Smooth muscle cell (in vitro differentiated cells): ENCODE measurements at regions not wholly inside any gene's neighbourhood (a gene's known extent, or its start where the extent isn't known, plus 50 kb on each side); places are given as distances from the start of the nearest gene placed in this dataset.

Experiments
- DNase-seq: peaks from one replicate; lab custom pipeline; 2025; ENCODE audit not compliant: unreplicated experiment; lab: John Stamatoyannopoulos, UW
- H2AFZ ChIP-seq: fragments of 200-600 bp; sonication (generic); 2 replicates; pipeline ENCODE4 v1.6.0; 2016; ENCODE audit warnings: antibody characterized with exemption, low read depth, mild to moderate bottlenecking
- H3F3A ChIP-seq: fragments of 200-600 bp; sonication (generic); 2 replicates; pipeline ENCODE4 v1.6.0; 2017; ENCODE audit warnings: antibody characterized with exemption, low read depth
- H3K27ac ChIP-seq: fragments of 200-600 bp; sonication (generic); 2 replicates; pipeline ENCODE4 v1.5.1; 2016; ENCODE audit warnings: low read depth, mild to moderate bottlenecking
- H3K27me3 ChIP-seq: fragments of 200-600 bp; sonication (generic); 2 replicates; pipeline ENCODE4 v1.6.1; 2016; ENCODE audit warnings: low read depth, mild to moderate bottlenecking
- H3K36me3 ChIP-seq: fragments of 200-600 bp; sonication (generic); 2 replicates; pipeline ENCODE4 v1.5.1; 2016; ENCODE audit warnings: low read depth
- H3K4me1 ChIP-seq: fragments of 200-600 bp; sonication (generic); 2 replicates; pipeline ENCODE4 v1.5.1; 2016; ENCODE audit warnings: low read depth
- H3K4me2 ChIP-seq: fragments of 200-600 bp; sonication (generic); 2 replicates; pipeline ENCODE4 v1.6.0; 2016; ENCODE audit warnings: mild to moderate bottlenecking
- H3K4me3 ChIP-seq: fragments of 200-600 bp; sonication (generic); 2 replicates; pipeline ENCODE4 v1.5.1; 2016; ENCODE audit warnings: mild to moderate bottlenecking
- H3K79me2 ChIP-seq: fragments of 200-600 bp; sonication (generic); 2 replicates; pipeline ENCODE4 v1.6.0; 2016; ENCODE audit warnings: low read depth, mild to moderate bottlenecking
- H3K9ac ChIP-seq: fragments of 200-600 bp; sonication (generic); 2 replicates; pipeline ENCODE4 v1.6.0; 2016; ENCODE audit warnings: low read depth
- H3K9me3 ChIP-seq: fragments of 200-600 bp; sonication (generic); replicated peaks from 2 replicates; pipeline ENCODE4 v1.5.1; 2016; ENCODE audit warnings: low read depth
- H4K20me1 ChIP-seq: fragments of 200-600 bp; sonication (generic); 2 replicates; pipeline ENCODE4 v1.6.0; 2016; ENCODE audit warnings: low read depth
- WGBS: methylation state at CpG from one replicate; pipeline ENCODE4 v1.1.7; 2016; ENCODE audit warnings: low lambda C conversion rate; 5-methylcytosine and 5-hydroxymethylcytosine counted together
- TF ChIP-seq, protein P1 (sequence below): fragments of 200-600 bp; sonication (generic); IDR thresholded peaks from 2 replicates; pipeline ENCODE4 v1.5.1; 2017; ENCODE audit warnings: borderline replicate concordance, mild to moderate bottlenecking, antibody characterized with exemption; ENCODE audit not compliant: insufficient read depth, poor library complexity, severe bottlenecking

DNA sequence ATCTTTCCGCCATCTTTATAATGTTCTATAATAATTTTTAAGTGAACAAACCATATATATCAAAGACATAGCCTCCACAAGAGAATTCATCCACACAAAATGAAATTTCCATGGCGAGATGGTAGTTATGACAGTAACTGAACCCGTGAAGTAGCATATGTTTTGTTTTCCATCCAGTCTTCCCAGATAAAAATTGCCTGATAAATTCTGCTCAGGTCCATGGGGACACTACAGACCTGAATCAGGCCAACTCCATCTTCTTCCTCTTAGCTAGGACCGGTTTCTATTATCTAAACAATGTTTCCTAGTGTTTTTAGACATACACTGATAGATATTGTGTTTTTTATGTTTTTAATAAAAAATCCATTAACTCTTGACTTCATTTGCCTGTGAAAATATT, 235.7 kb downstream of the PLK2 start:
- no peaks in the 10 kb centered on the region for H3K4me1 ChIP-seq
- WGBS, result 94% methylated on average over 4 of the region's 4 CpGs
- no peaks in the 10 kb centered on the region for H3K79me2 ChIP-seq
- H3K27me3 ChIP-seq, result no peaks in the 10 kb centered on the region
- H3K27ac ChIP-seq, result no peak overlapping the region
- no peaks in the 10 kb centered on the region for H4K20me1 ChIP-seq
- no peak overlapping the region for H3K4me2 ChIP-seq
- no peaks in the 10 kb centered on the region for H3F3A ChIP-seq
- no peak overlapping the region for H2AFZ ChIP-seq
- H3K4me3 ChIP-seq, result no peak overlapping the region
- DNase-seq, result no peak
- no peak overlapping the region for H3K9ac ChIP-seq
- no peaks in the 10 kb centered on the region for H3K9me3 ChIP-seq
- no peaks in the 10 kb centered on the region for H3K36me3 ChIP-seq
- TF ChIP-seq, protein P1, sequence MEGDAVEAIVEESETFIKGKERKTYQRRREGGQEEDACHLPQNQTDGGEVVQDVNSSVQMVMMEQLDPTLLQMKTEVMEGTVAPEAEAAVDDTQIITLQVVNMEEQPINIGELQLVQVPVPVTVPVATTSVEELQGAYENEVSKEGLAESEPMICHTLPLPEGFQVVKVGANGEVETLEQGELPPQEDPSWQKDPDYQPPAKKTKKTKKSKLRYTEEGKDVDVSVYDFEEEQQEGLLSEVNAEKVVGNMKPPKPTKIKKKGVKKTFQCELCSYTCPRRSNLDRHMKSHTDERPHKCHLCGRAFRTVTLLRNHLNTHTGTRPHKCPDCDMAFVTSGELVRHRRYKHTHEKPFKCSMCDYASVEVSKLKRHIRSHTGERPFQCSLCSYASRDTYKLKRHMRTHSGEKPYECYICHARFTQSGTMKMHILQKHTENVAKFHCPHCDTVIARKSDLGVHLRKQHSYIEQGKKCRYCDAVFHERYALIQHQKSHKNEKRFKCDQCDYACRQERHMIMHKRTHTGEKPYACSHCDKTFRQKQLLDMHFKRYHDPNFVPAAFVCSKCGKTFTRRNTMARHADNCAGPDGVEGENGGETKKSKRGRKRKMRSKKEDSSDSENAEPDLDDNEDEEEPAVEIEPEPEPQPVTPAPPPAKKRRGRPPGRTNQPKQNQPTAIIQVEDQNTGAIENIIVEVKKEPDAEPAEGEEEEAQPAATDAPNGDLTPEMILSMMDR, result no peak

DNA sequence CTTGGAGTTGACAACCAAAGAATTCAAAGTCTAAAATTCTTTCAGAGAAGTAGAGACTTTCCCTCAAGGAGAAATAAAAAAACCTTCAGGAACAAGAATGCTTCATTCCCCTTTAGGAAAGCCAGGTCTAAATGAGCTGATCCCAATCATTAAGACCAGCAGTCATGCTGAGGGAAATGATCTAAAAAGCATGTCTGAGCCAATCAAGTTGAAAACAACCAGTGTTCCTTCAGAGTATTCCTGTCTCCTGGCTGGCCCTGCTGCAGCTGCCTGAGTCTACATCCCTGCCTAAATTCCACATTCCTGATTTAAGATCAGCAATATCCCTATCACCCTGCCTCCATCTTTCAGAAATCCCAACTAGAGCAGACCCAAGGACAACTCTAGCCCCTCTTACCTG, 244.5 kb downstream of the PLK2 start:
- Histone ChIP-seq H4K20me1 (no peaks in the 10 kb centered on the region), H3K27me3 (no peaks in the 10 kb centered on the region), H3K27ac (no peak overlapping the region), H3K4me2 (no peak overlapping the region), H3K79me2 (no peaks in the 10 kb centered on the region), H2AFZ (no peak overlapping the region), H3K4me1 (no peaks in the 10 kb centered on the region), H3K4me3 (no peak overlapping the region), H3K9ac (no peak overlapping the region), H3K9me3 (no peaks in the 10 kb centered on the region), H3F3A (no peaks in the 10 kb centered on the region), H3K36me3 (no peaks in the 10 kb centered on the region)
- TF ChIP-seq, protein P1, result no peak
- no peak for DNase-seq

DNA sequence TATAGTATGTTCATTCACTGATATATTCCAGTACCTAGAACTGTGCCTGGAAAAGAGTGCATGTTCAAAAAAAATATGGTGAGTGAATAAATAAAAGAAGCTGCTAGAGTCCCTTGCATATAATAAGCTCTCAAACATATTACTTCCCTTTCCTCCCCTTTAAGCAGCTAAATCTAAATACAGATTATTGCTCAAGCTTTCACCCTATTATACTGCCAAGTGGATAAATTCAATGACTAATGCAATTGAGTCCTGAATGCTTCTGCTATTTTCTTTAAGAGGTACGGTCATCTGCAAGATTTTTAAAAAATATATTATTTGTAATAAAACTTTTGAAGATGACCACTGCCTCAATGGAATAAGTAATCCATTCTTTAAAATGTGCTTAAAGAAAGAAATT, 248.4 kb downstream of the PLK2 start:
- H4K20me1 ChIP-seq, result no peaks in the 10 kb centered on the region
- H3K79me2 ChIP-seq, result no peaks in the 10 kb centered on the region
- WGBS, result 91% methylated on average over 1 of the region's 1 CpG
- H3K9ac ChIP-seq, result no peak overlapping the region
- TF ChIP-seq, protein P1, result no peak
- no peak overlapping the region for H3K4me3 ChIP-seq
- H3K27ac ChIP-seq, result no peak overlapping the region
- H3K36me3 ChIP-seq, result no peaks in the 10 kb centered on the region
- H3K27me3 ChIP-seq, result no peaks in the 10 kb centered on the region
- H3F3A ChIP-seq, result no peaks in the 10 kb centered on the region
- no peaks in the 10 kb centered on the region for H3K9me3 ChIP-seq
- H2AFZ ChIP-seq, result no peak overlapping the region
- H3K4me2 ChIP-seq, result no peak overlapping the region
- no peak for DNase-seq
- no peaks in the 10 kb centered on the region for H3K4me1 ChIP-seq

DNA sequence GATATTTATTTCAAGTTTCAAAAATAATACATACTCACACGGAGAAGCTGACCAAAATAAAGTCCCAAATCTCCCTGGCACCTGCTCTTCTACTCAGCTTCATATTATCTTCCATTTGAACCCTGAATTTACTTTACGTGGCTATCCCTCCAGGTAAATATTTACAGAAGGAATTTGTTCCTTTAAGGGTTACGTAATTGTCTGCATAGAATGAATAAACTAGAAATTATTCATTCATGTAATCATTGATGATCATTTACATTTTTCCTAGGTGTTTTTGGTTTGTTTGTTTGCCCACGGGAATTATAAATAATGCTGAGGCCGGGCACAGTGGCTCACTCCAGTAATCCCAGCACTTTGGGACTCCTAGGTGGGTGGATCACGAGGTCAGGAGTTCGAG, 251.2 kb downstream of the PLK2 start:
- Histone ChIP-seq H3K27ac (no peak overlapping the region), H3K4me1 (no peaks in the 10 kb centered on the region), H3K9ac (no peak overlapping the region), H3K4me2 (no peak overlapping the region), H3K79me2 (no peaks in the 10 kb centered on the region), H2AFZ (no peak overlapping the region), H3K9me3 (no peaks in the 10 kb centered on the region), H4K20me1 (no peaks in the 10 kb centered on the region), H3K36me3 (no peaks in the 10 kb centered on the region), H3K27me3 (no peaks in the 10 kb centered on the region), H3F3A (no peaks in the 10 kb centered on the region), H3K4me3 (no peak overlapping the region)
- TF ChIP-seq, protein P1, result no peak
- no peak for DNase-seq
- WGBS, result 86% methylated on average over 7 of the region's 7 CpGs
